Epithelial cell of esophagus (primary cell): ENCODE measurements at regions not wholly inside any gene's neighbourhood (a gene's known extent, or its start where the extent isn't known, plus 50 kb on each side); places are given as distances from the start of the nearest gene placed in this dataset.

Source experiments
- DNase-seq: peaks from one replicate; pipeline ENCODE4 v3.0.0; 2010; ENCODE audit warnings: low read depth
- H3K4me3 ChIP-seq: 2 replicates; pipeline ENCODE4 v1.5.1; 2011; ENCODE audit warnings: mild to moderate bottlenecking, low read length, control low read depth
- CTCF ChIP-seq: IDR thresholded peaks from 2 replicates; pipeline ENCODE4 v1.5.1; 2011; ENCODE audit warnings: low read depth, mild to moderate bottlenecking, low read length, control low read depth, inconsistent platforms; ENCODE audit not compliant: insufficient read depth; ENCODE audit errors: missing control alignments

DNA sequence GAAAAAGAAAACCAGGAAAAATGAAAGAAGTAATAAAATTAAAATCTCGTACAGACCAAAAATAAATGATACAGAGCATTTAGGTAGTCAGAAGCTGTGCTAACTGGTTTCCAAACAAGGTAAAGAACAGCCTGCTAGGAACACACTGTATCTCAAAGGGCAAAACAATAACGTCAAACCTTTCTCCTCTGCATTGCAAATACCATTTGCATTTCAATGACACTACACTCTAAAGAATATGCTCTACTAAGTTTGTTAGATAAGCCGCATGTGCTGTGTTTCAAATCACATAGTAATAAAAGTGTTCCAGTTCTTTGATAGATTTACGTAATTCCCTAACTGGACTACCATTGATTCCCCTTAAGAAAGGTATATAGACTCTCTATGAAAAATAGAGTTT is 648.8 kb downstream of the PLA2G4A start:
- H3K4me3 ChIP-seq, result no peak overlapping the region
- DNase-seq, result no peak
- TF ChIP-seq CTCF, result no peak

GRCh38 chr1:187481581-187482148 is 652.9 kb downstream of the PLA2G4A start:
- H3K4me3 ChIP-seq, result no peak overlapping the region
- no peak for TF ChIP-seq CTCF
- DNase-seq, result no peak

- no peak for DNase-seq
- no peak for TF ChIP-seq CTCF
- no peak overlapping the region for H3K4me3 ChIP-seq
Measured at GRCh38 chr1:187490266-187490665, 661.5 kb downstream of the PLA2G4A start.

DNA sequence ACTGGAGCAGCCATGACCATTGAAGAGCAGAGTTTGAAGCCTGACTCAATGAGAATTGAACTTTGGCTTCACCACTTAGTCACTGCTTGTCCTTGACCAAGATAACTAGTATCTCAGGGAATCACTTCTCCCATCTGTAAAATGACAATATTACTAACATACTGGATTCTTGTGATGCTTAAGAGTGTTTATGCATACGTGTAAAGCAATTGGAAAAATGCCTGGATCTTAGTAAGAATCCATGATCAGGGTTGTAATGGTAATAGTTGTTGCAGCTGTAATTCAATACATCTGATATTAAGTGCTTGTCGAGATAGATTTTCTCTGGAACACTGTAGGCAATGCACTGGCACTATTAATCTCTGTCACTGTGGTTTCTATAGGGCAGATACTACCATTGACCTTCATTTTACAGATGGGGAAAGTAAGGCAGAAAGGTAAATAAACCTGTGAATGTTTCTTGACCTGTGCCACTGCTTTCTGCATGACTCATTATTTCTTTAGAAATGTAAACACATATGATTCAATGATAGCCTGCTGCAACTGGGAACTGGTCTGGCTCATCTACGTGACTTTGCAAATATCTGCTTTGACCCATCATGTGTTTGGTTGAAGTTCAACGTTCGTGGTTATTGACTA is 662.5 kb downstream of the PLA2G4A start:
- peak; percentile 79 for DNase-seq
- no peak for TF ChIP-seq CTCF
- H3K4me3 ChIP-seq, result no peak overlapping the region

DNA sequence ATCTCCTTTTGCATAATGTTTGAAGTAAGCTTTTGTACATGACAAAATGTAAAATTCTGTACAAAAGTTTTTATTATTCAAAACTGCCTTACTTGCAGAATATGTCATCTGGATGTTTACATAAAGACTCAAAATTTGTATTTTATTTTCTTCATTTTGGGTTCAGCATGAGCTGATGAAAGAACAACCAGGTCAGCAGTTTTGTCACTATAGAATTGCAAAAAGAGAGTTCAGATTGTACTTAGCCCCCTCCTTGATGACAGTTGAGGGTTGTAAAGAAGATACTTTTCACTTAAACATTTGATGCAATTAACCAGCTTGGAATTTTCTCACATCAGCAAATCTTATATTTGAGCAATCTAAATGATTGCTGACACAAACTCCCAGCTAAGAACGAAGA is 669.3 kb downstream of the PLA2G4A start:
- H3K4me3 ChIP-seq, result no peak overlapping the region
- no peak for TF ChIP-seq CTCF
- no peak for DNase-seq

DNA sequence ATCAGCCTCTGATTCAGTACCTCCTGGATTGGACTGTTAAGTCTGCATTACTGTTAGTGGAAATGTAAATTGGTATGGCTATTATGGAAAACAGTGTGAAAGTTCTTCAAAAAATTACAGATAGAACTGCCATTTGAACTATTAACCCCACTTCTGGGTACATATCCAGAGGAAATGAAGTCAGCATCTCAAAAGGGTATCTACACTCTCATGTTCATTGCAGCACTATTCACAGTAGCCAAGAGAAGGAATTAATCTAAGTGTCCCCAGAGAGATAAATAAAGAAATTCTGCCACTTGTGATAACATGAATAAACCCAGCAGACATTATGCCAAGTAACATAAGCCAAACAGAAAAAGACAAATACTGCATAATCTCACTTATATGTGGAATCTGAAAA is 676.0 kb downstream of the PLA2G4A start:
- no peak for DNase-seq
- TF ChIP-seq CTCF, result no peak
- no peak overlapping the region for H3K4me3 ChIP-seq

- H3K4me3 ChIP-seq, result no peak overlapping the region
- peak; percentile 2 for DNase-seq
- no peak for TF ChIP-seq CTCF
Measured at GRCh38 chr1:187509091-187509490, 680.3 kb downstream of the PLA2G4A start.
